GM21447 (cell line): ENCODE measurements at regions not wholly inside any gene's neighbourhood (a gene's known extent, or its start where the extent isn't known, plus 50 kb on each side); places are given as distances from the start of the nearest gene placed in this dataset.

Experiments used
- ATAC-seq: cut with Tn5 transposase; IDR thresholded peaks from one replicate; pipeline ENCODE4 v1.9.1; 2021; ENCODE audit not compliant: unreplicated experiment

- ATAC-seq = no peak
Observed at GRCh38 chr12:97408363-97408762, 54.2 kb upstream of the RMST start.

GRCh38 chr12:97411341-97411740 is 51.3 kb upstream of the RMST start:
- no peak for ATAC-seq
